H9 (cell line): ENCODE measurements at regions not wholly inside any gene's neighbourhood (a gene's known extent, or its start where the extent isn't known, plus 50 kb on each side); places are given as distances from the start of the nearest gene placed in this dataset.

Experiments
- DNase-seq: peaks from one replicate; pipeline ENCODE4 v3.0.0-alpha.2; 2017
- H2AFZ ChIP-seq: one replicate; pipeline ENCODE4 v1.6.1; 2013; ENCODE audit warnings: mild to moderate bottlenecking, low read length, control low read depth, moderate library complexity
- H2AK5ac ChIP-seq: 2 replicates; pipeline ENCODE4 v1.6.1; 2013; ENCODE audit warnings: low read length, control low read depth, mixed read lengths; ENCODE audit not compliant: insufficient read length
- H2BK120ac ChIP-seq: one replicate; pipeline ENCODE4 v1.6.1; 2013; ENCODE audit warnings: low read depth, mild to moderate bottlenecking, low read length, control low read depth, inconsistent platforms; ENCODE audit not compliant: poor library complexity, severe bottlenecking
- H2BK12ac ChIP-seq: 2 replicates; pipeline ENCODE4 v1.6.1; 2013; ENCODE audit warnings: low read length, control low read depth, mixed read lengths, low read depth; ENCODE audit not compliant: insufficient read length
- H2BK15ac ChIP-seq: 2 replicates; pipeline ENCODE4 v1.6.1; 2013; ENCODE audit warnings: low read depth, low read length, control low read depth
- H2BK20ac ChIP-seq: one replicate; pipeline ENCODE4 v1.6.1; 2013; ENCODE audit warnings: low read depth, mild to moderate bottlenecking, low read length, control low read depth, inconsistent platforms; ENCODE audit not compliant: poor library complexity, severe bottlenecking
- H2BK5ac ChIP-seq: 2 replicates; pipeline ENCODE4 v1.6.1; 2013; ENCODE audit warnings: low read length, control low read depth, mixed read lengths; ENCODE audit not compliant: insufficient read length
- H3K14ac ChIP-seq: 2 replicates; pipeline ENCODE4 v1.6.1; 2013; ENCODE audit warnings: low read length, control low read depth; ENCODE audit not compliant: insufficient read depth
- H3K18ac ChIP-seq: 2 replicates; pipeline ENCODE4 v1.6.1; 2013; ENCODE audit warnings: low read depth, mild to moderate bottlenecking, mixed read lengths, low read length, control low read depth; ENCODE audit not compliant: insufficient read length
- H3K23ac ChIP-seq: 2 replicates; pipeline ENCODE4 v1.6.1; 2013; ENCODE audit warnings: low read length, control low read depth, mixed read lengths, low read depth; ENCODE audit not compliant: insufficient read length
- H3K23me2 ChIP-seq: 2 replicates; pipeline ENCODE4 v1.6.1; 2013; ENCODE audit warnings: low read depth, mild to moderate bottlenecking, mixed read lengths, low read length, control low read depth; ENCODE audit not compliant: insufficient read length, poor library complexity, severe bottlenecking
- H3K27ac ChIP-seq: 2 replicates; pipeline ENCODE4 v1.5.1; 2013; ENCODE audit warnings: low read length, control low read depth, mixed read lengths, low read depth; ENCODE audit not compliant: insufficient read length
- H3K27me3 ChIP-seq: 2 replicates; pipeline ENCODE4 v1.6.1; 2013; ENCODE audit warnings: low read length, control low read depth, inconsistent platforms; ENCODE audit not compliant: insufficient read depth
- H3K4ac ChIP-seq: 2 replicates; pipeline ENCODE4 v1.6.1; 2013; ENCODE audit warnings: low read depth, mild to moderate bottlenecking, control low read depth, inconsistent platforms, low read length, moderate library complexity
- H3K4me1 ChIP-seq: 2 replicates; pipeline ENCODE4 v1.6.1; 2013; ENCODE audit warnings: low read length, control low read depth, inconsistent platforms; ENCODE audit not compliant: insufficient read depth
- H3K4me2 ChIP-seq: 2 replicates; pipeline ENCODE4 v1.6.1; 2013; ENCODE audit warnings: low read length, control low read depth, mixed read lengths; ENCODE audit not compliant: insufficient read length, insufficient read depth
- H3K56ac ChIP-seq: 2 replicates; pipeline ENCODE4 v1.6.1; 2013; ENCODE audit warnings: low read depth, mild to moderate bottlenecking, mixed read lengths, low read length, control low read depth; ENCODE audit not compliant: insufficient read length
- H3K79me1 ChIP-seq: 2 replicates; pipeline ENCODE4 v1.6.1; 2013; ENCODE audit warnings: low read depth, mild to moderate bottlenecking, moderate library complexity, low read length, control low read depth, inconsistent platforms; ENCODE audit not compliant: insufficient read depth, poor library complexity, severe bottlenecking
- H3K79me2 ChIP-seq: 2 replicates; pipeline ENCODE4 v1.6.1; 2013; ENCODE audit warnings: low read length, control low read depth, inconsistent platforms; ENCODE audit not compliant: insufficient read depth
- H3K9ac ChIP-seq: 2 replicates; pipeline ENCODE4 v1.6.1; 2013; ENCODE audit warnings: low read length, control low read depth, mixed read lengths; ENCODE audit not compliant: insufficient read length; ENCODE audit errors: extremely low read depth
- H3K9me3 ChIP-seq: one replicate; pipeline ENCODE4 v1.6.1; 2013; ENCODE audit warnings: low read depth, low read length, inconsistent platforms; ENCODE audit not compliant: control insufficient read depth
- H3T11ph ChIP-seq: one replicate; pipeline ENCODE4 v1.6.1; 2013; ENCODE audit warnings: mild to moderate bottlenecking, low read length, control low read depth, inconsistent platforms
- H4K20me1 ChIP-seq: one replicate; pipeline ENCODE4 v1.6.1; 2013; ENCODE audit not compliant: control insufficient read depth, insufficient read length, insufficient read depth
- H4K5ac ChIP-seq: 2 replicates; pipeline ENCODE4 v1.6.1; 2013; ENCODE audit warnings: low read depth, mild to moderate bottlenecking, mixed read lengths, low read length, control low read depth; ENCODE audit not compliant: insufficient read length
- H4K8ac ChIP-seq: replicated peaks from 2 replicates; pipeline ENCODE4 v1.6.1; 2013; ENCODE audit warnings: low read length, control low read depth, mixed read lengths, low read depth; ENCODE audit not compliant: insufficient read length
- H4K91ac ChIP-seq: 2 replicates; pipeline ENCODE4 v1.6.1; 2013; ENCODE audit warnings: low read depth, mild to moderate bottlenecking, moderate library complexity, mixed read lengths, low read length, control low read depth; ENCODE audit not compliant: insufficient read length
- H3K27ac Mint-ChIP-seq, 3 experiments: 2 replicates in 2 of 3; 3 replicates in 1 of 3; pipeline ENCODE4 v1.8.0; 2020 to 2021; ENCODE audit warnings: mixed read lengths in 3 of 3, mild to moderate bottlenecking in 1 of 3, moderate library complexity in 1 of 3
- H3K27me3 Mint-ChIP-seq: 2 replicates; pipeline ENCODE4 v1.8.0; 2021; ENCODE audit warnings: low read depth, mild to moderate bottlenecking, moderate library complexity, mixed read lengths
- H3K36me3 Mint-ChIP-seq, 3 experiments: 2 replicates in 2 of 3; 3 replicates in 1 of 3; pipeline ENCODE4 v1.8.0; 2020 to 2021; ENCODE audit warnings: low read depth in 3 of 3, mixed read lengths in 3 of 3; ENCODE audit not compliant: insufficient read depth in 1 of 3
- H3K4me1 Mint-ChIP-seq, 2 experiments: 2 replicates each; pipeline ENCODE4 v1.8.0; 2020; ENCODE audit warnings: mixed read lengths in 2 of 2
- H3K4me3 Mint-ChIP-seq, 2 experiments: 2 replicates in 1 of 2; 3 replicates in 1 of 2; pipeline ENCODE4 v1.8.0; 2020 to 2021; ENCODE audit warnings: mild to moderate bottlenecking in 2 of 2, mixed read lengths in 2 of 2, moderate library complexity in 1 of 2
- H3K9me3 Mint-ChIP-seq, 2 experiments: 2 replicates in 1 of 2; 3 replicates in 1 of 2; pipeline ENCODE4 v1.8.0; 2020; ENCODE audit warnings: mild to moderate bottlenecking in 2 of 2, mixed read lengths in 2 of 2, moderate library complexity in 1 of 2
- CTCF ChIP-seq: fragments of 200-600 bp; sonication (generic); conservative IDR thresholded peaks from 3 replicates; pipeline ENCODE4 v1.8.0; 2021; ENCODE audit warnings: antibody characterized with exemption, mild to moderate bottlenecking
- WGBS: extraction: QIAGEN DNeasy Blood & Tissue Kit; methylation state at CpG from one replicate; pipeline ENCODE4 v1.1.7; 2013; ENCODE audit warnings: missing lambda C conversion rate, low lambda C conversion rate, mixed read lengths; ENCODE audit not compliant: insufficient read length; ENCODE audit errors: extremely low coverage; 5-methylcytosine and 5-hydroxymethylcytosine counted together

DNA sequence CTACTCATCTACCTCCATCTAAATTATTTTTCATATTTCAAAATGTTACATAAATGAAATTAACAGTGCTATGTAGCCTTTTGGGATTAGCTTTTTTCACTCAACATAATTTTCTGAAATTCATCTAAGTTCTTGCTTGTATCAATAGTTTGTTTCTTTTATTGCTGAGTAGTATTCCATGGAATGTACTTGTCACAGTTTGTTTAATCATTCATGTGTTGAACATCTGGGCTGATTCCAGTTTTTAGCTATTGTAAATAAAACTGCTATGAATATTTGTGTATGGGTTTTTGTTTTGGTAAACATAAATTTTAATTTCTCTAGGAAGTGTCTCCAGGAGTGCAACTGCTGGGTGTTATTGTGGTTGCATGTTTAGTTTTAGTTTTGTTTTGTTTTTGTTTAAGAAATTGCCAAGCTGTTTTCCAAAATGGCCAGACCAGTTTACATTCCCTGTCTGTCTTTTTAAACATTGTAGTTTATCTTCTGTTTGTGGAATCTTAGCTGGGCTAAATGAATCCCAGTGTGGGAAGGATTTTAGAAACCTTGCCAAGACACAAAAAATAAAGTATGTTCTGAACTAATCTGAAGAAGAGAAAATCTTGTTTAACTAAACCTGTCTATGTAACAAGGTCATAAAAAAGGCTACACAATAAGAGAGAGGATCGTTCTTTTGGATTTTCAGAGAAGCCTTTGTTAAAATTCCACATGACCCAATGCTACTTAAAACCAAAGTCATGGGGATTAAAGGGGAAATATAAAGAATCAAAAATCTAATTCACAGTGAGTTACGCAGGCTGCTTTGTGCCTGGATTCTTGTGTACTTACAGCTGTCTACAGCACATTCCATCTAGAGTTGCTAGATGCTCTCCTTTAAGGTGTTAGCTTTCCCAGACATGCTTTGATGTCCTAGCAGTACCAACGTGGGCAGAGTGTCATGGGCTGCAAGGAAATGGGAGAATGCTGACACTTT is 129.2 kb upstream of the SUCLG2 start:
- Histone ChIP-seq H2BK12ac (no peak overlapping the region), H3K14ac (no peak overlapping the region), H3K27ac (no peak overlapping the region), H3K4me1 (no peaks in the 10 kb centered on the region), H3K9me3 (no peaks in the 10 kb centered on the region), H3K79me2 (no peaks in the 10 kb centered on the region), H3K23me2 (no peaks in the 10 kb centered on the region), H3K4me2 (no peak overlapping the region), H2BK5ac (no peak overlapping the region), H4K20me1 (no peaks in the 10 kb centered on the region), H3K27me3 (no peaks in the 10 kb centered on the region), H3K23ac (no peak overlapping the region), H3K79me1 (no peaks in the 10 kb centered on the region), H3K4ac (no peak overlapping the region), H3K18ac (no peak overlapping the region), H2BK120ac (no peak overlapping the region), H2BK20ac (no peak overlapping the region), H4K91ac (no peak overlapping the region), H3T11ph (no peak overlapping the region), H3K9ac (no peak overlapping the region), H2AFZ (no peak overlapping the region), H2BK15ac (no peak overlapping the region), H4K8ac (no peak overlapping the region), H4K5ac (no peak overlapping the region), H3K56ac (no peak overlapping the region), H2AK5ac (no peak overlapping the region)
- Mint-ChIP-seq H3K36me3 (peaks cover 5 to 18% (median 5%) of the 10 kb centered on the region in 3 experiments; a peak in 6 of 7 replicates), H3K27ac (no peak overlapping the region), H3K9me3 (peaks cover 14 to 18% of the 10 kb centered on the region in 2 experiments), H3K4me3 (no peak overlapping the region), H3K4me1 (no peaks in the 10 kb centered on the region), H3K27me3 (no peaks in the 10 kb centered on the region)
- WGBS = no CpG with 5 or more reads among the region's 3 CpGs
- DNase-seq = no peak
- TF ChIP-seq CTCF = no peak
